OCI-LY7 (cell line): ENCODE measurements at regions not wholly inside any gene's neighbourhood (a gene's known extent, or its start where the extent isn't known, plus 50 kb on each side); places are given as distances from the start of the nearest gene placed in this dataset.
"Not testable (repeated sequence)": the region's sequence is repeated elsewhere in the genome, so short reads cannot be mapped to it uniquely, and the experiment has no call there.

Experiments used
- BruUV-seq: library from RNA; stranded (reverse); fragments of 400-500 nt; replicated peaks from 2 replicates; lab custom pipeline; 2021; lab: Mats Ljungman, UMichigan
- CTCF ChIA-PET: fragments of 300-600 bp; sonication (Branson Sonifier 250); formaldehyde crosslinking; loops from one replicate; lab custom pipeline; 2022; ENCODE audit warnings: antibody characterized with exemption; ENCODE audit not compliant: unreplicated experiment; lab: Charles Lee
- POLR2A ChIA-PET: fragments of 300-600 bp; sonication (Branson Sonifier 250); formaldehyde crosslinking; loops from one replicate; lab custom pipeline; 2022; ENCODE audit warnings: antibody characterized with exemption; lab: Charles Lee
- DNase-seq: peaks from one replicate; pipeline ENCODE4 v3.0.0-alpha.2; 2015; ENCODE audit warnings: low spot score
- H2AFZ ChIP-seq: fragments of 200-600 bp; sonication (generic), shearing (Covaris generic); 2 replicates; pipeline ENCODE4 v1.6.1; 2014; ENCODE audit warnings: mild to moderate bottlenecking, antibody characterized with exemption, low read length, moderate library complexity
- H3K27ac ChIP-seq: fragments of 200-600 bp; sonication (generic); 2 replicates; pipeline ENCODE4 v1.5.1; 2014; ENCODE audit warnings: mixed run types, low read depth, mild to moderate bottlenecking, moderate library complexity, low read length, inconsistent platforms; ENCODE audit not compliant: poor library complexity, severe bottlenecking
- H3K36me3 ChIP-seq: fragments of 200-600 bp; sonication (generic); 2 replicates; pipeline ENCODE4 v1.6.1; 2014; ENCODE audit warnings: mild to moderate bottlenecking, antibody characterized with exemption, low read length, moderate library complexity, mixed read lengths; ENCODE audit not compliant: insufficient read depth
- H3K4me1 ChIP-seq: fragments of 200-600 bp; sonication (generic); 2 replicates; pipeline ENCODE4 v1.5.1; 2014; ENCODE audit warnings: mild to moderate bottlenecking, low read length; ENCODE audit not compliant: insufficient read depth, poor library complexity, severe bottlenecking
- H3K4me2 ChIP-seq: fragments of 200-600 bp; sonication (generic); 2 replicates; pipeline ENCODE4 v1.6.1; 2014; ENCODE audit warnings: mild to moderate bottlenecking, low read length
- H3K4me3 ChIP-seq: fragments of 200-600 bp; sonication (generic); 2 replicates; pipeline ENCODE4 v1.5.1; 2014; ENCODE audit warnings: mild to moderate bottlenecking, low read depth, low read length; ENCODE audit not compliant: poor library complexity, severe bottlenecking
- H3K79me2 ChIP-seq: fragments of 200-600 bp; sonication (generic); 2 replicates; pipeline ENCODE4 v1.6.1; 2016; ENCODE audit warnings: low read depth, mild to moderate bottlenecking, low read length, moderate library complexity, mixed read lengths; ENCODE audit not compliant: insufficient read depth
- H3K9me2 ChIP-seq: fragments of 200-600 bp; sonication (generic); 2 replicates; pipeline ENCODE4 v1.6.1; 2016; ENCODE audit warnings: mild to moderate bottlenecking, low read length, mixed read lengths; ENCODE audit not compliant: insufficient read depth
- H3K9me3 ChIP-seq: fragments of 200-600 bp; sonication (generic); 2 replicates; pipeline ENCODE4 v1.6.1; 2014; ENCODE audit warnings: mild to moderate bottlenecking, mixed run types, low read length, mixed read lengths
- H4K20me1 ChIP-seq: fragments of 200-600 bp; sonication (generic); 2 replicates; pipeline ENCODE4 v1.6.1; 2014; ENCODE audit warnings: mild to moderate bottlenecking, antibody characterized with exemption, low read length, moderate library complexity, mixed read lengths; ENCODE audit not compliant: insufficient read depth
- intact Hi-C: fragments of 100-400 bp; cut with micrococcal nuclease; formaldehyde crosslinking; loops from one replicate; pipeline ENCODE4 v1.10.0; 2022; ENCODE audit not compliant: unreplicated experiment

GRCh38 chr22:15822001-15822400 is 132.2 kb downstream of the POTEH start:
- CTCF ChIA-PET, POLR2A ChIA-PET, intact Hi-C loops, H3K4me2 ChIP-seq, H3K9me2 ChIP-seq, BruUV-seq, H3K27ac ChIP-seq, H3K4me1 ChIP-seq, DNase-seq, H3K79me2 ChIP-seq, H3K9me3 ChIP-seq, H3K4me3 ChIP-seq, H2AFZ ChIP-seq, H3K36me3 ChIP-seq, H4K20me1 ChIP-seq: not testable (repeated sequence)

- BruUV-seq, H3K36me3 ChIP-seq, CTCF ChIA-PET, H3K9me2 ChIP-seq, H2AFZ ChIP-seq, H4K20me1 ChIP-seq, H3K4me3 ChIP-seq, intact Hi-C loops, H3K79me2 ChIP-seq, DNase-seq, H3K9me3 ChIP-seq, H3K4me1 ChIP-seq, H3K4me2 ChIP-seq, POLR2A ChIA-PET, H3K27ac ChIP-seq: not testable (repeated sequence)
These were observed 133.4 kb downstream of the POTEH start for GRCh38 chr22:15823178-15823577.

- H3K4me2 ChIP-seq, H3K4me1 ChIP-seq, H3K9me2 ChIP-seq, H3K4me3 ChIP-seq, H3K36me3 ChIP-seq, CTCF ChIA-PET, DNase-seq, H3K79me2 ChIP-seq, BruUV-seq, H3K9me3 ChIP-seq, H4K20me1 ChIP-seq, H3K27ac ChIP-seq, POLR2A ChIA-PET, H2AFZ ChIP-seq, intact Hi-C loops: not testable (repeated sequence)
These were observed 142.4 kb downstream of the POTEH start for GRCh38 chr22:15832235-15832634.

GRCh38 chr22:15835729-15836128 is 145.9 kb downstream of the POTEH start:
- H3K27ac ChIP-seq, DNase-seq, H3K9me2 ChIP-seq, H3K9me3 ChIP-seq, H3K4me2 ChIP-seq, H4K20me1 ChIP-seq, CTCF ChIA-PET, H2AFZ ChIP-seq, H3K4me3 ChIP-seq, H3K4me1 ChIP-seq, BruUV-seq, POLR2A ChIA-PET, intact Hi-C loops, H3K79me2 ChIP-seq, H3K36me3 ChIP-seq: not testable (repeated sequence)

GRCh38 chr22:15849772-15850171 is 159.9 kb downstream of the POTEH start:
- DNase-seq, H3K36me3 ChIP-seq, H3K9me3 ChIP-seq, H4K20me1 ChIP-seq, H3K9me2 ChIP-seq, H3K4me3 ChIP-seq, BruUV-seq, H3K79me2 ChIP-seq, POLR2A ChIA-PET, intact Hi-C loops, H2AFZ ChIP-seq, H3K4me2 ChIP-seq, H3K4me1 ChIP-seq, CTCF ChIA-PET, H3K27ac ChIP-seq: not testable (repeated sequence)

- H4K20me1 ChIP-seq, H3K4me2 ChIP-seq, H3K27ac ChIP-seq, intact Hi-C loops, CTCF ChIA-PET, POLR2A ChIA-PET, H3K79me2 ChIP-seq, H3K9me3 ChIP-seq, H3K9me2 ChIP-seq, H2AFZ ChIP-seq, H3K4me3 ChIP-seq, H3K36me3 ChIP-seq, DNase-seq, H3K4me1 ChIP-seq, BruUV-seq: not testable (repeated sequence)
These were observed 164.0 kb downstream of the POTEH start for GRCh38 chr22:15853716-15854373.
